Neural progenitor cell (in vitro differentiated cells): ENCODE measurements at regions not wholly inside any gene's neighbourhood (a gene's known extent, or its start where the extent isn't known, plus 50 kb on each side); places are given as distances from the start of the nearest gene placed in this dataset.
A peak's percentile ranks its signal among the peaks of the same experiment; 100 is the strongest.

Experiments used
- DNase-seq: peaks from one replicate; pipeline ENCODE4 v3.0.0-alpha.2; 2016; ENCODE audit warnings: low spot score
- H2AFZ ChIP-seq: fragments of 200-600 bp; sonication (generic); replicated peaks from 2 replicates; pipeline ENCODE4 v1.6.1; 2016; ENCODE audit warnings: antibody characterized with exemption
- H3F3A ChIP-seq: fragments of 200-600 bp; sonication (generic); 2 replicates; pipeline ENCODE4 v1.6.1; 2016; ENCODE audit warnings: antibody characterized with exemption, low read depth
- H3K27ac ChIP-seq: fragments of 200-600 bp; sonication (generic); 2 replicates; pipeline ENCODE4 v1.5.1; 2016; ENCODE audit warnings: mild to moderate bottlenecking
- H3K27me3 ChIP-seq: fragments of 200-600 bp; sonication (generic); 2 replicates; pipeline ENCODE4 v1.6.1; 2016; ENCODE audit warnings: mild to moderate bottlenecking, moderate library complexity
- H3K36me3 ChIP-seq: fragments of 200-600 bp; sonication (generic); 2 replicates; pipeline ENCODE4 v1.5.1; 2016
- H3K4me1 ChIP-seq: fragments of 200-600 bp; sonication (generic); 2 replicates; pipeline ENCODE4 v1.6.1; 2016; ENCODE audit warnings: mixed run types
- H3K4me2 ChIP-seq: fragments of 200-600 bp; sonication (generic); 2 replicates; pipeline ENCODE4 v1.6.1; 2016
- H3K4me3 ChIP-seq: fragments of 200-600 bp; sonication (generic); 2 replicates; pipeline ENCODE4 v1.5.1; 2016
- H3K79me2 ChIP-seq: fragments of 200-600 bp; sonication (generic); 2 replicates; pipeline ENCODE4 v1.6.1; 2016; ENCODE audit warnings: low read depth
- H3K9ac ChIP-seq: fragments of 200-600 bp; sonication (generic); 2 replicates; pipeline ENCODE4 v1.6.1; 2016
- H3K9me3 ChIP-seq: fragments of 200-600 bp; sonication (generic); 2 replicates; pipeline ENCODE4 v1.5.1; 2016; ENCODE audit warnings: low read depth
- H4K20me1 ChIP-seq: fragments of 200-600 bp; sonication (generic); 2 replicates; pipeline ENCODE4 v1.6.1; 2016; ENCODE audit warnings: low read depth
- H3K27ac Mint-ChIP-seq: 3 replicates; pipeline ENCODE4 v1.8.0; 2021; ENCODE audit warnings: mixed read lengths
- H3K27me3 Mint-ChIP-seq: 2 replicates; pipeline ENCODE4 v1.8.0; 2022; ENCODE audit warnings: low read depth, mild to moderate bottlenecking, inconsistent platforms, moderate library complexity, mixed read lengths; ENCODE audit not compliant: insufficient read depth
- H3K36me3 Mint-ChIP-seq: 3 replicates; pipeline ENCODE4 v1.8.0; 2021; ENCODE audit warnings: mixed read lengths
- H3K4me1 Mint-ChIP-seq: 3 replicates; pipeline ENCODE4 v1.8.0; 2021; ENCODE audit warnings: mixed read lengths
- H3K4me3 Mint-ChIP-seq: 3 replicates; pipeline ENCODE4 v1.8.0; 2021; ENCODE audit warnings: mild to moderate bottlenecking, moderate library complexity, mixed read lengths
- H3K9me3 Mint-ChIP-seq: 3 replicates; pipeline ENCODE4 v1.8.0; 2020; ENCODE audit warnings: mixed read lengths
- EZH2 ChIP-seq: fragments of 200-600 bp; sonication (generic); IDR thresholded peaks from 2 replicates; pipeline ENCODE4 v1.6.1; 2017; ENCODE audit warnings: antibody characterized with exemption, mild to moderate bottlenecking, moderate library complexity
- EZH2phosphoT487 ChIP-seq: fragments of 200-600 bp; sonication (generic); IDR thresholded peaks from 2 replicates; pipeline ENCODE4 v1.6.1; 2017; ENCODE audit warnings: antibody characterized with exemption
- TF ChIP-seq, protein P1 (sequence below): fragments of 200-600 bp; sonication (generic); IDR thresholded peaks from 2 replicates; pipeline ENCODE4 v1.5.1; 2017; ENCODE audit warnings: antibody characterized with exemption, mild to moderate bottlenecking

DNA sequence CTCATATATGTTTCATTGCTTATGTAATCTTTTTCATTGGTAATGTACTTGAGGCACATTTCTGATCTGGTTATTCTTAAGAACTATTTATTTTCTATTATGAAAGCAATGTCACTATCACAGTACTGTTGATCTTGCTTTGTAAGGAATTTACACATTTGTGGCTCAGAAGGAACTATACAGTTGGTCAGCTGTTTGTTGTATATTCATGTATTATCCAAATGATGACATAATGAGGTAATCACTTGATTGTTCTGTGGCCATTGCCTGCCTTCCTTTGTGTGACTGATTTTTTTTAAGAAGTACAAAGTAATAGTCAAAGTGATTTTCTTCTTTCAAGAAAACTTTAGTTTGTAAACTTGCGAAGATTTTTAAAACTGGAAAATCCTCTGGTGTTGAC, 399.9 kb downstream of the TMEM161B start:
- peaks cover 20% of the 10 kb centered on the region for H3F3A ChIP-seq
- TF ChIP-seq, protein P1, sequence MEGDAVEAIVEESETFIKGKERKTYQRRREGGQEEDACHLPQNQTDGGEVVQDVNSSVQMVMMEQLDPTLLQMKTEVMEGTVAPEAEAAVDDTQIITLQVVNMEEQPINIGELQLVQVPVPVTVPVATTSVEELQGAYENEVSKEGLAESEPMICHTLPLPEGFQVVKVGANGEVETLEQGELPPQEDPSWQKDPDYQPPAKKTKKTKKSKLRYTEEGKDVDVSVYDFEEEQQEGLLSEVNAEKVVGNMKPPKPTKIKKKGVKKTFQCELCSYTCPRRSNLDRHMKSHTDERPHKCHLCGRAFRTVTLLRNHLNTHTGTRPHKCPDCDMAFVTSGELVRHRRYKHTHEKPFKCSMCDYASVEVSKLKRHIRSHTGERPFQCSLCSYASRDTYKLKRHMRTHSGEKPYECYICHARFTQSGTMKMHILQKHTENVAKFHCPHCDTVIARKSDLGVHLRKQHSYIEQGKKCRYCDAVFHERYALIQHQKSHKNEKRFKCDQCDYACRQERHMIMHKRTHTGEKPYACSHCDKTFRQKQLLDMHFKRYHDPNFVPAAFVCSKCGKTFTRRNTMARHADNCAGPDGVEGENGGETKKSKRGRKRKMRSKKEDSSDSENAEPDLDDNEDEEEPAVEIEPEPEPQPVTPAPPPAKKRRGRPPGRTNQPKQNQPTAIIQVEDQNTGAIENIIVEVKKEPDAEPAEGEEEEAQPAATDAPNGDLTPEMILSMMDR, result no peak
- TF ChIP-seq EZH2phosphoT487 (no peak), EZH2 (no peak)
- no peak overlapping the region for H3K9ac ChIP-seq
- no peak for DNase-seq
- no peaks in the 10 kb centered on the region for H3K36me3 ChIP-seq
- Mint-ChIP-seq H3K9me3 (peaks cover 2% of the 10 kb centered on the region), H3K4me3 (no peak overlapping the region), H3K36me3 (no peaks in the 10 kb centered on the region), H3K4me1 (peaks cover 20% of the 10 kb centered on the region), H3K27ac (no peak overlapping the region), H3K27me3 (peaks cover 12% of the 10 kb centered on the region)
- no peak overlapping the region for H3K27ac ChIP-seq
- H4K20me1 ChIP-seq, result peaks cover 6% of the 10 kb centered on the region
- H3K4me1 ChIP-seq, result peaks cover 44% of the 10 kb centered on the region
- no peak overlapping the region for H3K4me2 ChIP-seq
- no peaks in the 10 kb centered on the region for H3K79me2 ChIP-seq
- H3K9me3 ChIP-seq, result no peaks in the 10 kb centered on the region
- no peaks in the 10 kb centered on the region for H3K27me3 ChIP-seq
- no peak overlapping the region for H3K4me3 ChIP-seq
- H2AFZ ChIP-seq, result no peak overlapping the region

DNA sequence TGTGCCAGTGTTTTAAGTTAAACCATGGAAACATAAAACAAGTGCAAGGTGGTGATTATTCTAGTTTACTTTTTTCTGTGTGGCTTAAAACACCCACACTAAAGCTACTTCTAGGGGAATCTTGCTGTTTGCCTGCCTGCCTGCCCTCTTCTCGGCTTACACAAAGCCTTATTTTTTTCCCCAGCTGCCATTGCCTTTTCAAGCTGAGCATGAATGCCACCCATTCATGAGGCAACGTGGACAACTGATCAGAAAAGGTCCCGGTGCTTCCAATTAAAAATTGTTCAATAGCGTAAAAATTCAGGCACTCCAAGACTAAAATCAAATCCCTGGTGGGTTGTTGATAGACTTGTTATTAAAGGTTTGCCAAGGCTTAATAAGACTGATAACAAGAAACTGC, 401.4 kb downstream of the TMEM161B start:
- Histone ChIP-seq H3F3A (peaks cover 5% of the 10 kb centered on the region), H3K79me2 (no peaks in the 10 kb centered on the region), H3K27me3 (no peaks in the 10 kb centered on the region), H3K9ac (no peak overlapping the region), H3K4me3 (no peak overlapping the region), H3K4me2 (peak overlapping the region; percentile 44), H3K4me1 (peaks cover 30% of the 10 kb centered on the region), H3K27ac (no peak overlapping the region), H4K20me1 (no peaks in the 10 kb centered on the region), H2AFZ (no peak overlapping the region), H3K9me3 (no peaks in the 10 kb centered on the region), H3K36me3 (no peaks in the 10 kb centered on the region)
- Mint-ChIP-seq H3K27me3 (peaks cover 12% of the 10 kb centered on the region), H3K9me3 (peaks cover 2% of the 10 kb centered on the region), H3K36me3 (no peaks in the 10 kb centered on the region), H3K27ac (no peak overlapping the region), H3K4me1 (peaks cover 8% of the 10 kb centered on the region), H3K4me3 (no peak overlapping the region)
- TF ChIP-seq EZH2, result no peak
- TF ChIP-seq, protein P1, result no peak
- no peak for TF ChIP-seq EZH2phosphoT487
- DNase-seq, result peak; percentile 38

- Mint-ChIP-seq H3K4me3 (no peak overlapping the region), H3K27me3 (peaks cover 6% of the 10 kb centered on the region), H3K9me3 (peaks cover 2% of the 10 kb centered on the region), H3K36me3 (no peaks in the 10 kb centered on the region), H3K4me1 (peaks cover 5% of the 10 kb centered on the region), H3K27ac (no peak overlapping the region)
- no peak overlapping the region for H3K4me2 ChIP-seq
- no peak for DNase-seq
- H3K79me2 ChIP-seq, result no peaks in the 10 kb centered on the region
- H3K9me3 ChIP-seq, result no peaks in the 10 kb centered on the region
- no peak overlapping the region for H3K27ac ChIP-seq
- no peak overlapping the region for H3K9ac ChIP-seq
- no peak overlapping the region for H3K4me3 ChIP-seq
- no peaks in the 10 kb centered on the region for H4K20me1 ChIP-seq
- no peaks in the 10 kb centered on the region for H3K27me3 ChIP-seq
- TF ChIP-seq EZH2 (no peak), EZH2phosphoT487 (no peak)
- TF ChIP-seq, protein P1, result no peak
- H3K4me1 ChIP-seq, result peaks cover 18% of the 10 kb centered on the region
- no peaks in the 10 kb centered on the region for H3F3A ChIP-seq
- no peak overlapping the region for H2AFZ ChIP-seq
- no peaks in the 10 kb centered on the region for H3K36me3 ChIP-seq
These were observed 415.1 kb downstream of the TMEM161B start for GRCh38 chr5:87853541-87853940.
